Osteoblast (primary cell): ENCODE measurements at regions not wholly inside any gene's neighbourhood (a gene's known extent, or its start where the extent isn't known, plus 50 kb on each side); places are given as distances from the start of the nearest gene placed in this dataset.
"Not testable (repeated sequence)": the region's sequence is repeated elsewhere in the genome, so short reads cannot be mapped to it uniquely, and the experiment has no call there.

Experiments
- DNase-seq: peaks from one replicate; pipeline ENCODE4 v3.0.0; 2011; ENCODE audit warnings: low spot score, mixed read lengths; ENCODE audit not compliant: insufficient read length; ENCODE audit errors: missing footprints
- H2AFZ ChIP-seq: 2 replicates; pipeline ENCODE4 v1.6.0; 2011; ENCODE audit warnings: mild to moderate bottlenecking, low read length
- H3K27ac ChIP-seq: 2 replicates; pipeline ENCODE4 v1.5.1; 2011; ENCODE audit warnings: mild to moderate bottlenecking, low read depth, low read length, moderate library complexity
- H3K27me3 ChIP-seq: 2 replicates; pipeline ENCODE4 v1.6.0; 2012; ENCODE audit warnings: mild to moderate bottlenecking, control low read depth, inconsistent platforms, low read length, moderate library complexity; ENCODE audit not compliant: insufficient read depth
- H3K36me3 ChIP-seq: 2 replicates; pipeline ENCODE4 v1.5.1; 2011; ENCODE audit warnings: mild to moderate bottlenecking, low read length, control low read depth, moderate library complexity; ENCODE audit not compliant: insufficient read depth
- H3K4me1 ChIP-seq: 2 replicates; pipeline ENCODE4 v1.5.1; 2011; ENCODE audit warnings: mild to moderate bottlenecking, low read length, control low read depth, moderate library complexity; ENCODE audit not compliant: insufficient read depth
- H3K4me2 ChIP-seq: 2 replicates; pipeline ENCODE4 v1.6.0; 2011; ENCODE audit warnings: mild to moderate bottlenecking, low read length; ENCODE audit not compliant: insufficient read depth
- H3K4me3 ChIP-seq: fragments of 200-600 bp; sonication (generic); 3 replicates; pipeline ENCODE4 v1.5.1; 2012; ENCODE audit warnings: mild to moderate bottlenecking, low read length, inconsistent platforms; ENCODE audit not compliant: insufficient read depth
- H3K79me2 ChIP-seq: 2 replicates; pipeline ENCODE4 v1.6.0; 2012; ENCODE audit warnings: mild to moderate bottlenecking, low read length, control low read depth, inconsistent platforms; ENCODE audit not compliant: insufficient read depth
- H3K9me3 ChIP-seq: 2 replicates; pipeline ENCODE4 v1.5.1; 2011; ENCODE audit warnings: low read depth, low read length, control low read depth
- H4K20me1 ChIP-seq: 2 replicates; pipeline ENCODE4 v1.6.0; 2012; ENCODE audit warnings: mild to moderate bottlenecking, low read length, control low read depth; ENCODE audit not compliant: insufficient read depth
- TF ChIP-seq, protein P1 (sequence below): IDR thresholded peaks from 2 replicates; pipeline ENCODE4 v1.5.1; 2011; ENCODE audit warnings: mild to moderate bottlenecking, low read depth, low read length, moderate library complexity; ENCODE audit errors: extremely low read depth

DNA sequence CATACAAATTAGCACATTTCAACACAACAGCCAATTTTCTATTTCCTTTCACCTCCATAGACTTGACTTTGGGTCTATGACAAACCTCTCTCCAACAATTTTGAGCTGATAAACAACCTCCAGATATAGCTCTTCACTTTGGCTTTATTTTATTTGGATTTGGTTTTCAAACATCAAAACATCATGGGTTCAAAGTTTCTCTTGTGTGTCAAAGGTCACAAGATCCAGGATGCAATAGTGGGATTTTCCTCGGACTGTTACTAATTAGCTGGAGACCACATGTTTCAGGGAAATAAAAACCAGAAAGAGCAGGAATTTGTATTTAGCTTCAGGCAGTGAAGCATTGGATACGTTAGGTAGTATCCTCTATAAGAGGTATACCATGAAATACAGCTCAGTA is 351.0 kb upstream of the SOX9 start:
- TF ChIP-seq, protein P1, sequence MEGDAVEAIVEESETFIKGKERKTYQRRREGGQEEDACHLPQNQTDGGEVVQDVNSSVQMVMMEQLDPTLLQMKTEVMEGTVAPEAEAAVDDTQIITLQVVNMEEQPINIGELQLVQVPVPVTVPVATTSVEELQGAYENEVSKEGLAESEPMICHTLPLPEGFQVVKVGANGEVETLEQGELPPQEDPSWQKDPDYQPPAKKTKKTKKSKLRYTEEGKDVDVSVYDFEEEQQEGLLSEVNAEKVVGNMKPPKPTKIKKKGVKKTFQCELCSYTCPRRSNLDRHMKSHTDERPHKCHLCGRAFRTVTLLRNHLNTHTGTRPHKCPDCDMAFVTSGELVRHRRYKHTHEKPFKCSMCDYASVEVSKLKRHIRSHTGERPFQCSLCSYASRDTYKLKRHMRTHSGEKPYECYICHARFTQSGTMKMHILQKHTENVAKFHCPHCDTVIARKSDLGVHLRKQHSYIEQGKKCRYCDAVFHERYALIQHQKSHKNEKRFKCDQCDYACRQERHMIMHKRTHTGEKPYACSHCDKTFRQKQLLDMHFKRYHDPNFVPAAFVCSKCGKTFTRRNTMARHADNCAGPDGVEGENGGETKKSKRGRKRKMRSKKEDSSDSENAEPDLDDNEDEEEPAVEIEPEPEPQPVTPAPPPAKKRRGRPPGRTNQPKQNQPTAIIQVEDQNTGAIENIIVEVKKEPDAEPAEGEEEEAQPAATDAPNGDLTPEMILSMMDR: no peak
- no peak overlapping the region for H3K4me2 ChIP-seq
- no peaks in the 10 kb centered on the region for H3K4me1 ChIP-seq
- H3K27ac ChIP-seq: no peak overlapping the region
- no peaks in the 10 kb centered on the region for H3K27me3 ChIP-seq
- H3K79me2 ChIP-seq: no peaks in the 10 kb centered on the region
- no peaks in the 10 kb centered on the region for H3K36me3 ChIP-seq
- no peak for DNase-seq
- no peak overlapping the region for H2AFZ ChIP-seq
- no peaks in the 10 kb centered on the region for H3K9me3 ChIP-seq
- no peak overlapping the region for H3K4me3 ChIP-seq
- no peaks in the 10 kb centered on the region for H4K20me1 ChIP-seq

DNA sequence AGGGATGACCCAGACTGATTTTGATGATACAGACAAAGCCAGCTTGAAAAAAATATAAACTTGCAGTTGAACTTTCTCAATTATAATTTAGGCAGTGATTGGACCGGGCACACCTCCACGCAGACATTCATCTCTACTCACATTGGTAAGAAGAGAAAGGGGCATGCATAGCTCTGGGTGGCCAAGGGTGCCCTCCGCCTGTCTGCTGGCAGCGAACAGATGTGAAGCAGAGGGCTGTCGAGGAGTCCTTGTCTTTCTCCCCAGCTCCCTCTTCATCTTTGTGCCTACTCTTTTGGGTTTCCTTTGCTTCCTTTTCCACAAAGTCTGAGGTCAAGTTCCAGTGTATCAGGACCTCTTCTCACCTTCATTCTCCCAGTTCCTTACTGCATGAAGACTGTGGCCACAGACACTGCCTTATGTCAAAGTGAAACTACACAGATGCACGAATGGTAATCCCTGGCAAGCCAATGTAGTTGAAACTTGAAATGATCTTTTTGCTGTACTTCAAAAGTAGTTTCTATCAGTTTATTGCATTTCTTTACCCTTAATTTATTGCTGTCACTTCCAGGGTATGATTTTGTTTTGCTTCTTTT is 343.7 kb upstream of the SOX9 start:
- no peaks in the 10 kb centered on the region for H3K9me3 ChIP-seq
- H3K4me2 ChIP-seq: peak overlapping the region; percentile 67
- H2AFZ ChIP-seq: peak overlapping the region; percentile 63
- H3K27me3 ChIP-seq: no peaks in the 10 kb centered on the region
- no peaks in the 10 kb centered on the region for H3K79me2 ChIP-seq
- DNase-seq: no peak
- no peak overlapping the region for H3K27ac ChIP-seq
- no peaks in the 10 kb centered on the region for H3K36me3 ChIP-seq
- H3K4me1 ChIP-seq: no peaks in the 10 kb centered on the region
- no peaks in the 10 kb centered on the region for H4K20me1 ChIP-seq
- H3K4me3 ChIP-seq: peak overlapping the region; percentile 25
- TF ChIP-seq, protein P1: no peak

DNA sequence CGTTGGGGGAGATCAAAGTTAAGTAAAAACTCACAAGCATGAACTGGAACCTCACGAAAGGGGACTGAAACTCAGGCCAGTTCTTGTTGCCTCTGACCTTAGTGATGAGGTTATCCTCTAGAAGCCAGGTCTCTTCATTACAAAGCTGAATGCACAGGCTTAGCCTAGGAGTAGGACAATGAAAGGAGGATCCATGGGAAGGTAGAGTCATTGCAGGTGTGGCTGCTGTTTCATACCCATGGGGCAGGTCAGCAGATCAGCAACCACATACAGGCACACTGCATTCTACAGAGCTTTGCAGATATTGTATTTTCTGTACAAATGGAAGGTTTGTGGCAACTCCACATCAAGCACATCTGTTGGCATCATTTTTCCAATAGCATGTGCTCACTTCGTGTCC is 341.3 kb upstream of the SOX9 start:
- Histone ChIP-seq H3K27me3 (no peaks in the 10 kb centered on the region), H4K20me1 (no peaks in the 10 kb centered on the region), H3K79me2 (no peaks in the 10 kb centered on the region), H2AFZ (no peak overlapping the region), H3K4me3 (no peak overlapping the region), H3K4me2 (no peak overlapping the region), H3K36me3 (no peaks in the 10 kb centered on the region), H3K27ac (no peak overlapping the region), H3K9me3 (no peaks in the 10 kb centered on the region), H3K4me1 (no peaks in the 10 kb centered on the region)
- TF ChIP-seq, protein P1: no peak
- no peak for DNase-seq

GRCh38 chr17:71780596-71780995 is 340.2 kb upstream of the SOX9 start:
- Histone ChIP-seq H3K4me1 (no peaks in the 10 kb centered on the region), H4K20me1 (no peaks in the 10 kb centered on the region), H2AFZ (no peak overlapping the region), H3K36me3 (no peaks in the 10 kb centered on the region), H3K79me2 (no peaks in the 10 kb centered on the region), H3K4me3 (no peak overlapping the region), H3K27me3 (no peaks in the 10 kb centered on the region), H3K4me2 (no peak overlapping the region), H3K9me3 (no peaks in the 10 kb centered on the region), H3K27ac (no peak overlapping the region)
- TF ChIP-seq, protein P1: no peak
- no peak for DNase-seq

- H2AFZ ChIP-seq, DNase-seq, H3K79me2 ChIP-seq, H3K27ac ChIP-seq, H4K20me1 ChIP-seq, H3K4me3 ChIP-seq, H3K4me1 ChIP-seq, H3K27me3 ChIP-seq, H3K9me3 ChIP-seq, H3K4me2 ChIP-seq, H3K36me3 ChIP-seq: not testable (repeated sequence)
Observed at GRCh38 chr17:71782021-71782420, 338.8 kb upstream of the SOX9 start.
